Neural cell (in vitro differentiated cells): ENCODE measurements at regions not wholly inside any gene's neighbourhood (a gene's known extent, or its start where the extent isn't known, plus 50 kb on each side); places are given as distances from the start of the nearest gene placed in this dataset.

Experiments used
- H2AFZ ChIP-seq: fragments of 200-600, 300-800 bp; sonication (generic), shearing (Covaris generic); 2 replicates; pipeline ENCODE4 v1.6.0; 2014; ENCODE audit warnings: low read depth, mild to moderate bottlenecking, antibody characterized with exemption, low read length, moderate library complexity
- H3F3A ChIP-seq: fragments of 200-600 bp; shearing (Covaris generic); 2 replicates; pipeline ENCODE4 v1.6.1; 2016; ENCODE audit warnings: mild to moderate bottlenecking, moderate library complexity, mixed read lengths, antibody characterized with exemption, low read length; ENCODE audit not compliant: insufficient read depth, poor library complexity, severe bottlenecking
- H3K27ac ChIP-seq: fragments of 200-600, 300-800 bp; sonication (generic), shearing (Covaris generic); 2 replicates; pipeline ENCODE4 v1.5.1; 2014; ENCODE audit warnings: mild to moderate bottlenecking, low read length, moderate library complexity
- H3K27me3 ChIP-seq: fragments of 300-800, 200-600 bp; sonication (generic), shearing (Covaris generic); 2 replicates; pipeline ENCODE4 v1.6.0; 2014; ENCODE audit warnings: mild to moderate bottlenecking, low read depth, low read length, moderate library complexity; ENCODE audit not compliant: insufficient read depth
- H3K36me3 ChIP-seq: fragments of 300-800, 200-600 bp; sonication (generic), shearing (Covaris generic); 2 replicates; pipeline ENCODE4 v1.5.1; 2014; ENCODE audit warnings: mild to moderate bottlenecking, antibody characterized with exemption, low read length, moderate library complexity; ENCODE audit not compliant: insufficient read depth
- H3K4me2 ChIP-seq: fragments of 300-800, 200-600 bp; sonication (generic), shearing (Covaris generic); 2 replicates; pipeline ENCODE4 v1.6.0; 2014; ENCODE audit warnings: mild to moderate bottlenecking, low read length
- H3K4me3 ChIP-seq: fragments of 300-800, 200-600 bp; sonication (generic), shearing (Covaris generic); 2 replicates; pipeline ENCODE4 v1.5.1; 2014; ENCODE audit warnings: mild to moderate bottlenecking, low read length, moderate library complexity
- H3K79me2 ChIP-seq: fragments of 200-600 bp; shearing (Covaris generic); replicated peaks from 2 replicates; pipeline ENCODE4 v1.6.0; 2014; ENCODE audit warnings: mild to moderate bottlenecking, low read length, moderate library complexity; ENCODE audit not compliant: insufficient read depth
- H3K9ac ChIP-seq: fragments of 300-800, 200-600 bp; sonication (generic), shearing (Covaris generic); 2 replicates; pipeline ENCODE4 v1.6.1; 2016; ENCODE audit warnings: mild to moderate bottlenecking, low read length, mixed read lengths
- H3K9me2 ChIP-seq: fragments of 200-600 bp; shearing (Covaris generic); 2 replicates; pipeline ENCODE4 v1.6.1; 2016; ENCODE audit warnings: mild to moderate bottlenecking, low read length, mixed read lengths; ENCODE audit not compliant: insufficient read depth
- H3K9me3 ChIP-seq: fragments of 200-600, 300-800 bp; sonication (generic), shearing (Covaris generic); 2 replicates; pipeline ENCODE4 v1.6.1; 2016; ENCODE audit warnings: mild to moderate bottlenecking, mixed run types, low read length, moderate library complexity, mixed read lengths
- H4K20me1 ChIP-seq: fragments of 200-600 bp; shearing (Covaris generic); 2 replicates; pipeline ENCODE4 v1.6.1; 2016; ENCODE audit warnings: mild to moderate bottlenecking, mixed run types; ENCODE audit not compliant: insufficient read depth
- CTCF ChIP-seq: fragments of 450-650 bp; IDR thresholded peaks from 2 replicates; pipeline ENCODE4 v1.5.1; 2014; ENCODE audit warnings: antibody characterized with exemption, mild to moderate bottlenecking, moderate library complexity; ENCODE audit not compliant: poor library complexity, severe bottlenecking
- EP300 ChIP-seq: fragments of 450-650 bp; conservative IDR thresholded peaks from 2 replicates; pipeline ENCODE4 v1.6.1; 2014; ENCODE audit warnings: antibody characterized with exemption, mild to moderate bottlenecking, moderate library complexity; ENCODE audit not compliant: poor library complexity, severe bottlenecking
- EZH2 ChIP-seq: fragments of 200-600, 300-800 bp; shearing (Covaris generic), sonication (generic); IDR thresholded peaks from 2 replicates; pipeline ENCODE4 v1.6.1; 2014; ENCODE audit warnings: antibody characterized with exemption, low read length, borderline replicate concordance, mild to moderate bottlenecking; ENCODE audit not compliant: insufficient read depth, poor library complexity, severe bottlenecking
- MXI1 ChIP-seq: fragments of 450-650 bp; conservative IDR thresholded peaks from 2 replicates; pipeline ENCODE4 v1.6.1; 2014; ENCODE audit warnings: antibody characterized with exemption, mild to moderate bottlenecking; ENCODE audit not compliant: poor library complexity, severe bottlenecking
- POLR2AphosphoS5 ChIP-seq: IDR thresholded peaks from 2 replicates; pipeline ENCODE4 v1.6.1; 2012
- RAD21 ChIP-seq: fragments of 450-650 bp; conservative IDR thresholded peaks from 2 replicates; pipeline ENCODE4 v1.6.1; 2014; ENCODE audit warnings: antibody characterized with exemption, mild to moderate bottlenecking, moderate library complexity
- SMC3 ChIP-seq: fragments of 450-650 bp; conservative IDR thresholded peaks from 2 replicates; pipeline ENCODE4 v1.6.1; 2014; ENCODE audit warnings: antibody characterized with exemption, mild to moderate bottlenecking, moderate library complexity; ENCODE audit not compliant: poor library complexity
- TAF1 ChIP-seq: IDR thresholded peaks from 2 replicates; pipeline ENCODE4 v1.6.1; 2012; ENCODE audit warnings: low read depth
- TF ChIP-seq, protein P1 (sequence below): IDR thresholded peaks from 2 replicates; pipeline ENCODE4 v1.6.1; 2012; ENCODE audit warnings: borderline replicate concordance

GRCh38 chr20:7420345-7420744 is 519.9 kb downstream of the HAO1 start:
- Histone ChIP-seq H3K9ac (no peak overlapping the region), H3F3A (no peaks in the 10 kb centered on the region), H3K79me2 (no peaks in the 10 kb centered on the region), H4K20me1 (no peaks in the 10 kb centered on the region), H3K4me2 (no peak overlapping the region), H3K9me2 (no peaks in the 10 kb centered on the region), H3K36me3 (no peaks in the 10 kb centered on the region), H3K4me3 (no peak overlapping the region), H3K27me3 (no peaks in the 10 kb centered on the region), H3K9me3 (no peaks in the 10 kb centered on the region), H2AFZ (no peak overlapping the region), H3K27ac (no peak overlapping the region)
- TF ChIP-seq, protein P1, sequence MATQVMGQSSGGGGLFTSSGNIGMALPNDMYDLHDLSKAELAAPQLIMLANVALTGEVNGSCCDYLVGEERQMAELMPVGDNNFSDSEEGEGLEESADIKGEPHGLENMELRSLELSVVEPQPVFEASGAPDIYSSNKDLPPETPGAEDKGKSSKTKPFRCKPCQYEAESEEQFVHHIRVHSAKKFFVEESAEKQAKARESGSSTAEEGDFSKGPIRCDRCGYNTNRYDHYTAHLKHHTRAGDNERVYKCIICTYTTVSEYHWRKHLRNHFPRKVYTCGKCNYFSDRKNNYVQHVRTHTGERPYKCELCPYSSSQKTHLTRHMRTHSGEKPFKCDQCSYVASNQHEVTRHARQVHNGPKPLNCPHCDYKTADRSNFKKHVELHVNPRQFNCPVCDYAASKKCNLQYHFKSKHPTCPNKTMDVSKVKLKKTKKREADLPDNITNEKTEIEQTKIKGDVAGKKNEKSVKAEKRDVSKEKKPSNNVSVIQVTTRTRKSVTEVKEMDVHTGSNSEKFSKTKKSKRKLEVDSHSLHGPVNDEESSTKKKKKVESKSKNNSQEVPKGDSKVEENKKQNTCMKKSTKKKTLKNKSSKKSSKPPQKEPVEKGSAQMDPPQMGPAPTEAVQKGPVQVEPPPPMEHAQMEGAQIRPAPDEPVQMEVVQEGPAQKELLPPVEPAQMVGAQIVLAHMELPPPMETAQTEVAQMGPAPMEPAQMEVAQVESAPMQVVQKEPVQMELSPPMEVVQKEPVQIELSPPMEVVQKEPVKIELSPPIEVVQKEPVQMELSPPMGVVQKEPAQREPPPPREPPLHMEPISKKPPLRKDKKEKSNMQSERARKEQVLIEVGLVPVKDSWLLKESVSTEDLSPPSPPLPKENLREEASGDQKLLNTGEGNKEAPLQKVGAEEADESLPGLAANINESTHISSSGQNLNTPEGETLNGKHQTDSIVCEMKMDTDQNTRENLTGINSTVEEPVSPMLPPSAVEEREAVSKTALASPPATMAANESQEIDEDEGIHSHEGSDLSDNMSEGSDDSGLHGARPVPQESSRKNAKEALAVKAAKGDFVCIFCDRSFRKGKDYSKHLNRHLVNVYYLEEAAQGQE = no peak
- no peak for TF ChIP-seq POLR2AphosphoS5
- no peak for TF ChIP-seq TAF1
- no peak for TF ChIP-seq EZH2
- no peak for TF ChIP-seq EP300
- TF ChIP-seq SMC3 = no peak
- TF ChIP-seq CTCF = no peak
- TF ChIP-seq MXI1 = no peak
- TF ChIP-seq RAD21 = no peak

GRCh38 chr20:7426890-7427496 is 513.3 kb downstream of the HAO1 start:
- H3K4me2 ChIP-seq = no peak overlapping the region
- H3K27me3 ChIP-seq = no peaks in the 10 kb centered on the region
- H3K4me3 ChIP-seq = no peak overlapping the region
- no peaks in the 10 kb centered on the region for H3K36me3 ChIP-seq
- no peaks in the 10 kb centered on the region for H3K9me3 ChIP-seq
- H4K20me1 ChIP-seq = no peaks in the 10 kb centered on the region
- H3K9me2 ChIP-seq = no peaks in the 10 kb centered on the region
- TF ChIP-seq CTCF = no peak
- TF ChIP-seq TAF1 = no peak
- TF ChIP-seq EZH2 = no peak
- TF ChIP-seq SMC3 = no peak
- H3K79me2 ChIP-seq = no peaks in the 10 kb centered on the region
- no peak overlapping the region for H2AFZ ChIP-seq
- H3K9ac ChIP-seq = no peak overlapping the region
- H3F3A ChIP-seq = no peaks in the 10 kb centered on the region
- no peak overlapping the region for H3K27ac ChIP-seq
